Adrenal gland (tissue), 5 donors: ENCODE measurements at regions not wholly inside any gene's neighbourhood (a gene's known extent, or its start where the extent isn't known, plus 50 kb on each side); places are given as distances from the start of the nearest gene placed in this dataset.

Experiments used
- CTCF ChIP-seq, 6 experiments: fragments of 450-650 bp in 4 of 6; fragments of 200-600 bp in 2 of 6; sonication (generic) in 1 of 6; IDR thresholded peaks; 1 replicate in 5 of 6; 2 replicates in 1 of 6; pipeline versions ENCODE4 v1.5.1 to v1.8.0; 2016 to 2021; ENCODE audit warnings: antibody characterized with exemption in 6 of 6, mild to moderate bottlenecking in 2 of 6, moderate library complexity in 1 of 6
- POLR2A ChIP-seq, 2 donors: fragments of 450-650 bp; IDR thresholded peaks; one replicate each; pipeline ENCODE4 v1.6.1; 2017; ENCODE audit warnings: antibody characterized with exemption in 2 of 2, mild to moderate bottlenecking in 2 of 2, moderate library complexity in 1 of 2
- donor health status: DM: no; HTN: no; CAD: no.

- TF ChIP-seq POLR2A (IDR thresholded peaks at IDR 0.05) (no peak), CTCF (IDR thresholded peaks at IDR 0.05) (no peak)
These were observed 104.5 kb upstream of the UGP2 start for GRCh38 chr2:63737081-63737751.
